ENCODE measurements at regions not wholly inside any gene's neighbourhood (a gene's known extent, or its start where the extent isn't known, plus 50 kb on each side); places are given as distances from the start of the nearest gene placed in this dataset.

- intact Hi-C loops (cut with micrococcal nuclease; ENCODE audit: unreplicated experiment) (no loop called here), in situ Hi-C loops (cut with HindIII; ENCODE audit: low pct_unique_long_range_greater_than_20kb, low sequenced_read_pairs) (no loop called here)
- no peaks in the 10 kb centered on the region for H3K4me1 ChIP-seq (ENCODE audit: control insufficient read depth, insufficient read depth, low read length)
- H3K9me3 ChIP-seq (ENCODE audit: control insufficient read depth, insufficient read depth, low read depth, low read length), result 0 out of 2 replicates have a peak, but pooled peaks cover 2% of the 10 kb centered on the region
- no peak overlapping the region for H3K4me3 ChIP-seq (ENCODE audit: low read depth in 2 of 2, low read length in 2 of 2)
- CTCF ChIA-PET, result no interaction called here
- POLR2A ChIA-PET, result no interaction called here
- DNase-seq (ENCODE audit: low read depth, low spot score) (no peak), ATAC-seq (no peak)
- no TSS peak for BruUV-seq (replicated peaks)
- no peaks in the 10 kb centered on the region for H3K27me3 ChIP-seq (ENCODE audit: control insufficient read depth, insufficient read depth, low read length)
- no peak overlapping the region for H3K27ac ChIP-seq (ENCODE audit: low read length)
- TF ChIP-seq, protein P1, sequence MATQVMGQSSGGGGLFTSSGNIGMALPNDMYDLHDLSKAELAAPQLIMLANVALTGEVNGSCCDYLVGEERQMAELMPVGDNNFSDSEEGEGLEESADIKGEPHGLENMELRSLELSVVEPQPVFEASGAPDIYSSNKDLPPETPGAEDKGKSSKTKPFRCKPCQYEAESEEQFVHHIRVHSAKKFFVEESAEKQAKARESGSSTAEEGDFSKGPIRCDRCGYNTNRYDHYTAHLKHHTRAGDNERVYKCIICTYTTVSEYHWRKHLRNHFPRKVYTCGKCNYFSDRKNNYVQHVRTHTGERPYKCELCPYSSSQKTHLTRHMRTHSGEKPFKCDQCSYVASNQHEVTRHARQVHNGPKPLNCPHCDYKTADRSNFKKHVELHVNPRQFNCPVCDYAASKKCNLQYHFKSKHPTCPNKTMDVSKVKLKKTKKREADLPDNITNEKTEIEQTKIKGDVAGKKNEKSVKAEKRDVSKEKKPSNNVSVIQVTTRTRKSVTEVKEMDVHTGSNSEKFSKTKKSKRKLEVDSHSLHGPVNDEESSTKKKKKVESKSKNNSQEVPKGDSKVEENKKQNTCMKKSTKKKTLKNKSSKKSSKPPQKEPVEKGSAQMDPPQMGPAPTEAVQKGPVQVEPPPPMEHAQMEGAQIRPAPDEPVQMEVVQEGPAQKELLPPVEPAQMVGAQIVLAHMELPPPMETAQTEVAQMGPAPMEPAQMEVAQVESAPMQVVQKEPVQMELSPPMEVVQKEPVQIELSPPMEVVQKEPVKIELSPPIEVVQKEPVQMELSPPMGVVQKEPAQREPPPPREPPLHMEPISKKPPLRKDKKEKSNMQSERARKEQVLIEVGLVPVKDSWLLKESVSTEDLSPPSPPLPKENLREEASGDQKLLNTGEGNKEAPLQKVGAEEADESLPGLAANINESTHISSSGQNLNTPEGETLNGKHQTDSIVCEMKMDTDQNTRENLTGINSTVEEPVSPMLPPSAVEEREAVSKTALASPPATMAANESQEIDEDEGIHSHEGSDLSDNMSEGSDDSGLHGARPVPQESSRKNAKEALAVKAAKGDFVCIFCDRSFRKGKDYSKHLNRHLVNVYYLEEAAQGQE (IDR thresholded peaks at IDR 0.05; ENCODE audit: insufficient read depth in 1 of 2, low read depth in 2 of 2, low read length in 1 of 2), result no peak
- TF ChIP-seq CTCF (IDR thresholded peaks at IDR 0.05) (no peak), TCF7L2 (IDR thresholded peaks at IDR 0.05; ENCODE audit: low read depth, low read length) (no peak), POLR2AphosphoS5 (IDR thresholded peaks at IDR 0.05; ENCODE audit: low read depth, low read length) (no peak), SIN3A (IDR thresholded peaks at IDR 0.05; ENCODE audit: borderline replicate concordance, insufficient read depth, low read depth, low read length) (no peak)
- H3K36me3 ChIP-seq (ENCODE audit: control insufficient read depth, insufficient read depth, low read length), result no peaks in the 10 kb centered on the region
These were observed 1012.7 kb downstream of the TDRD15 start for GRCh38 chr2:22136446-22136845.

GRCh38 chr2:22143840-22144239, 1020.1 kb downstream of the TDRD15 start:
- intact Hi-C loops (cut with micrococcal nuclease; ENCODE audit: unreplicated experiment), result no loop called here
- Histone ChIP-seq H3K4me1 (ENCODE audit: control insufficient read depth, insufficient read depth, low read length) (no peaks in the 10 kb centered on the region), H3K36me3 (ENCODE audit: control insufficient read depth, insufficient read depth, low read length) (no peaks in the 10 kb centered on the region), H3K27me3 (ENCODE audit: control insufficient read depth, insufficient read depth, low read length) (no peaks in the 10 kb centered on the region), H3K9me3 (ENCODE audit: control insufficient read depth, insufficient read depth, low read depth, low read length) (no peaks in the 10 kb centered on the region), H3K27ac (ENCODE audit: low read length) (no peak overlapping the region), H3K4me3 (ENCODE audit: low read depth in 2 of 2, low read length in 2 of 2) (no peak overlapping the region)
- DNase-seq (ENCODE audit: low read depth, low spot score), result no peak
- ChIA-PET CTCF (no interaction called here), POLR2A (no interaction called here)
- ATAC-seq, result no peak
- TF ChIP-seq POLR2AphosphoS5 (IDR thresholded peaks at IDR 0.05; ENCODE audit: low read depth, low read length), result no peak
- BruUV-seq (replicated peaks), result no TSS peak
- in situ Hi-C loops (cut with HindIII; ENCODE audit: low pct_unique_long_range_greater_than_20kb, low sequenced_read_pairs), result no loop called here

- in situ Hi-C loops (cut with HindIII; ENCODE audit: low pct_unique_long_range_greater_than_20kb, low sequenced_read_pairs) (no loop called here), intact Hi-C loops (cut with micrococcal nuclease; ENCODE audit: unreplicated experiment) (no loop called here)
- Histone ChIP-seq H3K9me3 (ENCODE audit: control insufficient read depth, insufficient read depth, low read depth, low read length) (no peaks in the 10 kb centered on the region), H3K27me3 (ENCODE audit: control insufficient read depth, insufficient read depth, low read length) (no peaks in the 10 kb centered on the region), H3K27ac (ENCODE audit: low read length) (no peak overlapping the region), H3K36me3 (ENCODE audit: control insufficient read depth, insufficient read depth, low read length) (no peaks in the 10 kb centered on the region), H3K4me1 (ENCODE audit: control insufficient read depth, insufficient read depth, low read length) (no peaks in the 10 kb centered on the region), H3K4me3 (ENCODE audit: low read depth in 2 of 2, low read length in 2 of 2) (no peak overlapping the region)
- POLR2A ChIA-PET, result no interaction called here
- ATAC-seq, result no peak
- BruUV-seq (replicated peaks), result no TSS peak
- CTCF ChIA-PET, result no interaction called here
- TF ChIP-seq SIN3A (IDR thresholded peaks at IDR 0.05; ENCODE audit: borderline replicate concordance, insufficient read depth, low read depth, low read length) (no peak), TCF7L2 (IDR thresholded peaks at IDR 0.05; ENCODE audit: low read depth, low read length) (no peak), CTCF (IDR thresholded peaks at IDR 0.05) (no peak), POLR2AphosphoS5 (IDR thresholded peaks at IDR 0.05; ENCODE audit: low read depth, low read length) (no peak)
- TF ChIP-seq, protein P1 (IDR thresholded peaks at IDR 0.05; ENCODE audit: insufficient read depth in 1 of 2, low read depth in 2 of 2, low read length in 1 of 2), result no peak
- no peak for DNase-seq (ENCODE audit: low read depth, low spot score)
These were observed 1030.3 kb downstream of the TDRD15 start for GRCh38 chr2:22153931-22154613.

Measured in Panc1 (cell line).